GM13976 (cell line): ENCODE measurements at regions not wholly inside any gene's neighbourhood (a gene's known extent, or its start where the extent isn't known, plus 50 kb on each side); places are given as distances from the start of the nearest gene placed in this dataset.

ENCODE experiments used
- DNase-seq: peaks from one replicate; pipeline ENCODE4 v3.0.0; 2012; ENCODE audit warnings: low spot score
- CTCF ChIP-seq: IDR thresholded peaks from 2 replicates; pipeline ENCODE4 v1.5.1; 2012; ENCODE audit warnings: borderline replicate concordance, mild to moderate bottlenecking; ENCODE audit not compliant: insufficient read depth; ENCODE audit errors: extremely low read depth, missing control alignments, control extremely low read depth
- in situ Hi-C: fragments of 300-500 bp; cut with MboI; formaldehyde crosslinking; loops from one replicate; pipeline ENCODE4 v1.12.0; 2022; ENCODE audit warnings: low sequenced_read_pairs, mixed read lengths, inconsistent platforms; ENCODE audit not compliant: unreplicated experiment

GRCh38 chr15:37208146-37209040 lies 108.0 kb upstream of the MEIS2 start:
- TF ChIP-seq CTCF = no peak
- no peak for DNase-seq
- in situ Hi-C loops = no loop called here

GRCh38 chr15:37209041-37209363 lies 108.7 kb upstream of the MEIS2 start:
- TF ChIP-seq CTCF = no peak
- in situ Hi-C loops = no loop called here
- DNase-seq = no peak

- in situ Hi-C loops = no loop called here
- TF ChIP-seq CTCF = no peak
- no peak for DNase-seq
Observed at GRCh38 chr15:37217567-37217966, 117.2 kb upstream of the MEIS2 start.

- DNase-seq = no peak
- no peak for TF ChIP-seq CTCF
- in situ Hi-C loops = no loop called here
Observed at GRCh38 chr15:37218351-37218916, 118.1 kb upstream of the MEIS2 start.

- TF ChIP-seq CTCF = no peak
- in situ Hi-C loops = no loop called here
- DNase-seq = no peak
Observed at GRCh38 chr15:37219211-37219701, 118.9 kb upstream of the MEIS2 start.

GRCh38 chr15:37220949-37221670 lies 120.8 kb upstream of the MEIS2 start:
- in situ Hi-C loops = no loop called here
- TF ChIP-seq CTCF = no peak
- no peak for DNase-seq
